HEK293 (cell line): ENCODE measurements at regions not wholly inside any gene's neighbourhood (a gene's known extent, or its start where the extent isn't known, plus 50 kb on each side); places are given as distances from the start of the nearest gene placed in this dataset.
"Not testable (repeated sequence)": the region's sequence is repeated elsewhere in the genome, so short reads cannot be mapped to it uniquely, and the experiment has no call there.

Experiments used
- CTCF ChIA-PET: fragments of 350-600 bp; formaldehyde crosslinking; extraction: SDS; loops from one replicate; lab custom pipeline; 2021; ENCODE audit warnings: antibody characterized with exemption; lab: Yijun Ruan, JAX
- POLR2A ChIA-PET: fragments of 300-600 bp; formaldehyde crosslinking; extraction: SDS; loops from one replicate; lab custom pipeline; 2020; ENCODE audit warnings: antibody characterized with exemption, inconsistent platforms; lab: Yijun Ruan, JAX
- H3K27ac ChIP-seq: fragments of 200-500 bp; sonication (Bioruptor generic); 2 replicates; pipeline ENCODE4 v1.5.1; 2014; ENCODE audit warnings: low read depth, low read length, control low read depth, inconsistent platforms; ENCODE audit errors: extremely low read depth
- H3K36me3 ChIP-seq, 2 experiments: fragments of 200-500 bp in 1 of 2; sonication (Bioruptor generic) in 1 of 2; 1 replicate in 1 of 2; 2 replicates in 1 of 2; pipeline ENCODE4 v1.5.1; 2014 to 2017; ENCODE audit warnings: inconsistent platforms in 2 of 2, low read length in 2 of 2; ENCODE audit not compliant: control insufficient read depth in 2 of 2, insufficient read depth in 1 of 2
- H3K4me1 ChIP-seq: fragments of 200-500 bp; sonication (Bioruptor generic); 2 replicates; pipeline ENCODE4 v1.5.1; 2014; ENCODE audit warnings: mild to moderate bottlenecking, low read length, inconsistent platforms; ENCODE audit not compliant: control insufficient read depth, insufficient read depth
- H3K4me3 ChIP-seq: 2 replicates; pipeline ENCODE4 v1.5.1; 2011; ENCODE audit warnings: low read depth, mild to moderate bottlenecking, control low read depth, low read length, moderate library complexity
- H3K9me3 ChIP-seq: fragments of 200-500 bp; sonication (Bioruptor generic); 2 replicates; pipeline ENCODE4 v1.5.1; 2014; ENCODE audit warnings: low read depth, low read length, inconsistent platforms; ENCODE audit not compliant: control insufficient read depth, insufficient read depth
- HOXD13 ChIP-seq: sonication (generic); formaldehyde crosslinking; IDR thresholded peaks from 2 replicates; pipeline ENCODE4 v1.8.0; 2022; ENCODE audit warnings: missing genetic modification reagents, borderline replicate concordance
- SETDB1 ChIP-seq: IDR thresholded peaks from one replicate; pipeline ENCODE4 v1.6.1; 2017; ENCODE audit warnings: mild to moderate bottlenecking, low read length, moderate library complexity, mixed read lengths; ENCODE audit not compliant: insufficient read length
- YY2 ChIP-seq: fragments of 450-650 bp; formaldehyde crosslinking; IDR thresholded peaks from 2 replicates; pipeline ENCODE4 v1.5.1; 2016; ENCODE audit warnings: missing biosample characterization, missing genetic modification characterization
- ZBTB21 ChIP-seq: fragments of 450-650 bp; formaldehyde crosslinking; IDR thresholded peaks from 2 replicates; pipeline ENCODE4 v1.5.1; 2017; ENCODE audit warnings: missing biosample characterization, missing genetic modification characterization
- ZNF585B ChIP-seq: fragments of 450-650 bp; formaldehyde crosslinking; IDR thresholded peaks from 2 replicates; pipeline ENCODE4 v1.5.1; 2016; ENCODE audit warnings: missing biosample characterization, missing genetic modification characterization
- ZNF600 ChIP-seq: fragments of 450-650 bp; formaldehyde crosslinking; IDR thresholded peaks from 2 replicates; pipeline ENCODE4 v1.5.1; 2016; ENCODE audit warnings: missing biosample characterization, missing genetic modification characterization
- ZNF626 ChIP-seq: fragments of 450-650 bp; sonication (Bioruptor Pico); formaldehyde crosslinking; IDR thresholded peaks from 2 replicates; pipeline ENCODE4 v1.5.1; 2018; ENCODE audit warnings: missing biosample characterization, missing genetic modification characterization, inconsistent platforms
- ZSCAN4 ChIP-seq: fragments of 450-650 bp; formaldehyde crosslinking; IDR thresholded peaks from 2 replicates; pipeline ENCODE4 v1.5.1; 2017; ENCODE audit warnings: missing biosample characterization, missing genetic modification characterization
- TF ChIP-seq, protein P1 (sequence below): fragments of 450-650 bp; formaldehyde crosslinking; IDR thresholded peaks from 2 replicates; pipeline ENCODE4 v1.5.1; 2016; ENCODE audit warnings: missing biosample characterization, missing genetic modification characterization

GRCh38 chr6:40871424-40871823, 167.6 kb downstream of the UNC5CL start (continued):
- TF ChIP-seq ZBTB21 (tag by site-specific recombination) (no peak), ZSCAN4 (tag by site-specific recombination) (no peak), ZNF626 (tag by site-specific recombination) (no peak), ZNF585B (no peak)

DNA sequence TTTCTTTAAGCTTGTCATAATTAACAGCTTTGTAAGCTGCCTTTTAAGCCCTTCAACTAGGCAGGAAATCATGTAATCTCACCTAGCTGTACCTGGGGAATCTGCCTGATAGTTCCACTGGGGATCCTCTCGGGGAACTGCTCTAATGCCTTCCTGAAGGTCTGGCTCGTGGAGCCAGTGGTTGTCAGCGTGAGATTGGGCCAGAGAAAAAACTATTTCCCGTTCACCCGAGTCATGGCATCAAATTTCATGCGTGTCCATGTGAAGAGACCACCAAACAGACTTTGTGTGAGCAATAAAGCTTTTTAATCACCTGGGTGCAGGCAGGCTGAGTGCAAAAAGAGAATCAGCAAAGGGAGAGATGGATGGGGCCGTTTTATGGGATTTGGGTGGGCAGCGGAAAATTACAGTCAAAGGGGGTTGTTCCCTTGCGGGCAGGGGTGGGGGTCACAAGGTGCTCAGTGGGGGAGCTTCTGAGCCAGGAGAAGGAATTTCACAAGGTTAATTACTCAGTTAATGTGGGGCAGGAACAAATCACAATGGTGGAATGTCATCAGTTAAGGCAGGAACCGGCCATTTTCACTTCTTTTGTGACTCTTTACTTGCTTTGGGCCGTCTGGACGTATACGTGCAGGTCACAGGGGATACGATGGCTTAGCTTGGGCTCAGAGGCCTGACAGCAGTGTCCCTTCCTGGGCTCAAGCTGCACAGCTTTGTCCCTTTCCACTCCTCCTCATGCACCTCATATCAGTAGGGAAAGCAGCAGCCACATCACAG, 170.7 kb downstream of the UNC5CL start:
- H3K27ac ChIP-seq, H3K36me3 ChIP-seq, H3K9me3 ChIP-seq, POLR2A ChIA-PET, H3K4me3 ChIP-seq, H3K4me1 ChIP-seq: not testable (repeated sequence)
- CTCF ChIA-PET = interaction anchor here (0.6 to 1.6 kb wide), 5 partner anchors 15 to 171 kb away, joined by 3 to 6 read pairs (median 3); partner anchors contain the start of gene UNC5CL

GRCh38 chr6:40867527-40867926, 171.5 kb downstream of the UNC5CL start:
- CTCF ChIA-PET = interaction anchor here (0.6 to 1.6 kb wide), 3 partner anchors 14 to 172 kb away, joined by 3 to 6 read pairs (median 4); partner anchors contain the start of gene UNC5CL
- H3K36me3 ChIP-seq, H3K27ac ChIP-seq, H3K4me3 ChIP-seq, H3K4me1 ChIP-seq, POLR2A ChIA-PET, H3K9me3 ChIP-seq: not testable (repeated sequence)

DNA sequence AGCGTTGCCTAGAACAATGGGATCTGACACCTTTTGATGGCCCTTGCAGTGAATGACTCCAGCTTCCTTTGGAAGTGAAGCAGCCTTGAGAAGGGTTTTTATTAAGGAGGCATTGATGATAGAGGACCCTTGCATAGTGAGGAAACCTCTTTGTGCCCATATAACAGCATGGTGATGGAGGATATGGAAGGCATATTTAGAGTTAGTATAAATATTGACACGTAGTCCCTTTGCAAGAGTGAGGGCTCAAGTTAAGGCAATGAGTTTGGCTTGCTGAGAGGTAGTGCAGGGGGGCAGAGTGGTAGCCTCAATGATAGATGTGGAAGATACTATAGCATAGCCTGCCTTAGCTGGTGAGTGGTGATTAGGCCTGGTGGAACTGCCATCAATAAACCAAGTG, 173.8 kb downstream of the UNC5CL start:
- CTCF ChIA-PET = interaction anchor here (1.3 to 1.6 kb wide), 2 partner anchors 9 to 12 kb away, joined by 4 to 6 read pairs; no protein-coding TSS in a partner anchor
- H3K27ac ChIP-seq, H3K9me3 ChIP-seq, H3K4me1 ChIP-seq, H3K4me3 ChIP-seq, POLR2A ChIA-PET, H3K36me3 ChIP-seq: not testable (repeated sequence)
- peak; percentile 90 for TF ChIP-seq ZNF600

- POLR2A ChIA-PET = no interaction called here
- Histone ChIP-seq H3K27ac (no peak overlapping the region), H3K4me3 (no peak overlapping the region), H3K4me1 (no peaks in the 10 kb centered on the region), H3K36me3 (no peaks in the 10 kb centered on the region), H3K9me3 (no peaks in the 10 kb centered on the region)
- TF ChIP-seq, protein P1, sequence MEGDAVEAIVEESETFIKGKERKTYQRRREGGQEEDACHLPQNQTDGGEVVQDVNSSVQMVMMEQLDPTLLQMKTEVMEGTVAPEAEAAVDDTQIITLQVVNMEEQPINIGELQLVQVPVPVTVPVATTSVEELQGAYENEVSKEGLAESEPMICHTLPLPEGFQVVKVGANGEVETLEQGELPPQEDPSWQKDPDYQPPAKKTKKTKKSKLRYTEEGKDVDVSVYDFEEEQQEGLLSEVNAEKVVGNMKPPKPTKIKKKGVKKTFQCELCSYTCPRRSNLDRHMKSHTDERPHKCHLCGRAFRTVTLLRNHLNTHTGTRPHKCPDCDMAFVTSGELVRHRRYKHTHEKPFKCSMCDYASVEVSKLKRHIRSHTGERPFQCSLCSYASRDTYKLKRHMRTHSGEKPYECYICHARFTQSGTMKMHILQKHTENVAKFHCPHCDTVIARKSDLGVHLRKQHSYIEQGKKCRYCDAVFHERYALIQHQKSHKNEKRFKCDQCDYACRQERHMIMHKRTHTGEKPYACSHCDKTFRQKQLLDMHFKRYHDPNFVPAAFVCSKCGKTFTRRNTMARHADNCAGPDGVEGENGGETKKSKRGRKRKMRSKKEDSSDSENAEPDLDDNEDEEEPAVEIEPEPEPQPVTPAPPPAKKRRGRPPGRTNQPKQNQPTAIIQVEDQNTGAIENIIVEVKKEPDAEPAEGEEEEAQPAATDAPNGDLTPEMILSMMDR (tag by site-specific recombination) = no peak
- TF ChIP-seq HOXD13 (CRISPR knock-in tag) (no peak), YY2 (no peak), SETDB1 (no peak)
- CTCF ChIA-PET = interaction anchor here (0.6 to 1.1 kb wide), 3 partner anchors 15 to 532 kb away, joined by 3 to 8 read pairs (median 4); no protein-coding TSS in a partner anchor
Observed at GRCh38 chr6:40860443-40860842, 178.6 kb downstream of the UNC5CL start.
